HG03108 (cell line): ENCODE measurements at regions not wholly inside any gene's neighbourhood (a gene's known extent, or its start where the extent isn't known, plus 50 kb on each side); places are given as distances from the start of the nearest gene placed in this dataset.
"Not testable (repeated sequence)": the region's sequence is repeated elsewhere in the genome, so short reads cannot be mapped to it uniquely, and the experiment has no call there.

ENCODE experiments used
- ATAC-seq: cut with Tn5 transposase; IDR thresholded peaks from one replicate; pipeline ENCODE4 v1.9.1; 2021; ENCODE audit warnings: moderate library complexity; ENCODE audit not compliant: unreplicated experiment

- no peak for ATAC-seq
Measured at GRCh38 chr1:94675373-94675772, 133.8 kb upstream of the F3 start.

- no peak for ATAC-seq
Measured at GRCh38 chr1:94674876-94675275, 133.3 kb upstream of the F3 start.

GRCh38 chr1:94672934-94673333 is 131.4 kb upstream of the F3 start:
- no peak for ATAC-seq

GRCh38 chr1:94672001-94672400 is 130.4 kb upstream of the F3 start:
- ATAC-seq, result no peak

- no peak for ATAC-seq
Measured at GRCh38 chr1:94670273-94670672, 128.7 kb upstream of the F3 start.

- no peak for ATAC-seq
Measured at GRCh38 chr1:94669198-94669597, 127.6 kb upstream of the F3 start.

GRCh38 chr1:94668528-94668927 is 127.0 kb upstream of the F3 start:
- no peak for ATAC-seq

GRCh38 chr1:94667818-94668217 is 126.3 kb upstream of the F3 start:
- ATAC-seq, result no peak

- no peak for ATAC-seq
Measured at GRCh38 chr1:94666797-94667196, 125.2 kb upstream of the F3 start.

GRCh38 chr1:94661431-94661932 is 119.9 kb upstream of the F3 start:
- no peak for ATAC-seq

- ATAC-seq, result no peak
Measured at GRCh38 chr1:94660994-94661393, 119.4 kb upstream of the F3 start.

GRCh38 chr1:94660258-94660657 is 118.7 kb upstream of the F3 start:
- ATAC-seq, result no peak

- not testable (repeated sequence) for ATAC-seq
Measured at GRCh38 chr1:94659202-94659601, 117.6 kb upstream of the F3 start.

- no peak for ATAC-seq
Measured at GRCh38 chr1:94658221-94658620, 116.7 kb upstream of the F3 start.

- ATAC-seq, result not testable (repeated sequence)
Measured at GRCh38 chr1:94657776-94658175, 116.2 kb upstream of the F3 start.

- no peak for ATAC-seq
Measured at GRCh38 chr1:94656967-94657366, 115.4 kb upstream of the F3 start.

GRCh38 chr1:94654919-94655318 is 113.4 kb upstream of the F3 start:
- no peak for ATAC-seq

- no peak for ATAC-seq
Measured at GRCh38 chr1:94654459-94654858, 112.9 kb upstream of the F3 start.

GRCh38 chr1:94654031-94654430 is 112.5 kb upstream of the F3 start:
- no peak for ATAC-seq

GRCh38 chr1:94653454-94653853 is 111.9 kb upstream of the F3 start:
- no peak for ATAC-seq

GRCh38 chr1:94651076-94651475 is 109.5 kb upstream of the F3 start:
- ATAC-seq, result no peak

- no peak for ATAC-seq
Measured at GRCh38 chr1:94650301-94650700, 108.7 kb upstream of the F3 start.

GRCh38 chr1:94648225-94649007 is 106.9 kb upstream of the F3 start:
- ATAC-seq, result no peak
